OCI-LY3 (cell line): ENCODE measurements at regions not wholly inside any gene's neighbourhood (a gene's known extent, or its start where the extent isn't known, plus 50 kb on each side); places are given as distances from the start of the nearest gene placed in this dataset.

Source experiments
- H2AFZ ChIP-seq: fragments of 200-600, 300-600 bp; shearing (Covaris generic); 2 replicates; pipeline ENCODE4 v1.6.0; 2014; ENCODE audit warnings: antibody characterized with exemption, low read depth, low read length
- H3K27ac ChIP-seq: fragments of 200-600, 300-600 bp; sonication (generic); 2 replicates; pipeline ENCODE4 v1.5.1; 2014; ENCODE audit warnings: mild to moderate bottlenecking, low read length, moderate library complexity, mixed read lengths
- H3K27me3 ChIP-seq: fragments of 200-600, 300-600 bp; sonication (generic); 2 replicates; pipeline ENCODE4 v1.6.1; 2014; ENCODE audit warnings: low read depth, low read length, mixed read lengths
- H3K36me3 ChIP-seq: fragments of 200-600, 300-600 bp; sonication (generic); replicated peaks from 2 replicates; pipeline ENCODE3; 2014; ENCODE audit warnings: low read depth, low read length, mixed read lengths
- H3K4me1 ChIP-seq: fragments of 300-600, 200-600 bp; sonication (generic); 2 replicates; pipeline ENCODE4 v1.6.1; 2014; ENCODE audit warnings: low read length, mixed read lengths
- H3K4me2 ChIP-seq: fragments of 200-600, 300-600 bp; sonication (generic); 2 replicates; pipeline ENCODE4 v1.6.1; 2014; ENCODE audit warnings: low read length, mixed read lengths
- H3K4me3 ChIP-seq: fragments of 300-600, 200-600 bp; sonication (generic); 2 replicates; pipeline ENCODE4 v1.5.1; 2014; ENCODE audit warnings: antibody characterized with exemption, mild to moderate bottlenecking, low read length, moderate library complexity
- H3K79me2 ChIP-seq: fragments of 300-600, 200-600 bp; shearing (Covaris generic); 2 replicates; pipeline ENCODE4 v1.6.1; 2014; ENCODE audit warnings: mild to moderate bottlenecking, low read length, mixed read lengths
- H3K9ac ChIP-seq: fragments of 300-600, 200-600 bp; shearing (Covaris generic); 2 replicates; pipeline ENCODE4 v1.6.0; 2014; ENCODE audit warnings: mild to moderate bottlenecking, low read length, moderate library complexity
- H3K9me3 ChIP-seq: fragments of 200-600, 300-600 bp; shearing (Covaris generic); 2 replicates; pipeline ENCODE4 v1.6.1; 2014; ENCODE audit warnings: low read length, mixed read lengths; ENCODE audit not compliant: insufficient read depth
- H4K20me1 ChIP-seq: fragments of 200-600, 300-600 bp; sonication (generic); 2 replicates; pipeline ENCODE4 v1.6.1; 2016; ENCODE audit warnings: low read length, mixed read lengths; ENCODE audit not compliant: insufficient read depth
- CTCF ChIP-seq: fragments of 200-600, 300-600 bp; sonication (generic); IDR thresholded peaks from 2 replicates; pipeline ENCODE4 v1.5.1; 2014; ENCODE audit warnings: antibody characterized with exemption, low read length, low read depth
- EZH2phosphoT487 ChIP-seq: fragments of 200-600 bp; shearing (Covaris generic); IDR thresholded peaks from 2 replicates; pipeline ENCODE4 v1.6.1; 2018; ENCODE audit warnings: antibody characterized with exemption, mixed run types, low read depth

GRCh38 chrX:128754130-128754529 is 701.9 kb upstream of the ACTRT1 start:
- no peaks in the 10 kb centered on the region for H4K20me1 ChIP-seq
- no peak overlapping the region for H2AFZ ChIP-seq
- H3K4me1 ChIP-seq = peaks cover 5% of the 10 kb centered on the region
- no peaks in the 10 kb centered on the region for H3K79me2 ChIP-seq
- H3K27me3 ChIP-seq = no peaks in the 10 kb centered on the region
- TF ChIP-seq CTCF (no peak), EZH2phosphoT487 (no peak)
- H3K4me3 ChIP-seq = no peak overlapping the region
- H3K36me3 ChIP-seq = no peaks in the 10 kb centered on the region
- no peaks in the 10 kb centered on the region for H3K9me3 ChIP-seq
- H3K27ac ChIP-seq = no peak overlapping the region
- H3K4me2 ChIP-seq = no peak overlapping the region
- no peak overlapping the region for H3K9ac ChIP-seq

GRCh38 chrX:128739539-128739938 is 687.3 kb upstream of the ACTRT1 start:
- H3K27ac ChIP-seq = no peak overlapping the region
- H3K4me1 ChIP-seq = no peaks in the 10 kb centered on the region
- no peaks in the 10 kb centered on the region for H3K27me3 ChIP-seq
- no peak overlapping the region for H3K4me2 ChIP-seq
- H3K79me2 ChIP-seq = no peaks in the 10 kb centered on the region
- H3K36me3 ChIP-seq = no peaks in the 10 kb centered on the region
- no peak overlapping the region for H2AFZ ChIP-seq
- H3K9ac ChIP-seq = no peak overlapping the region
- TF ChIP-seq CTCF (no peak), EZH2phosphoT487 (no peak)
- no peaks in the 10 kb centered on the region for H4K20me1 ChIP-seq
- H3K4me3 ChIP-seq = no peak overlapping the region
- no peaks in the 10 kb centered on the region for H3K9me3 ChIP-seq

GRCh38 chrX:128728943-128729342 is 676.7 kb upstream of the ACTRT1 start:
- Histone ChIP-seq H3K9me3 (no peaks in the 10 kb centered on the region), H3K27me3 (no peaks in the 10 kb centered on the region), H3K79me2 (no peaks in the 10 kb centered on the region), H3K9ac (no peak overlapping the region), H3K27ac (no peak overlapping the region), H3K36me3 (no peaks in the 10 kb centered on the region), H3K4me2 (no peak overlapping the region), H2AFZ (no peak overlapping the region), H3K4me1 (no peaks in the 10 kb centered on the region), H4K20me1 (no peaks in the 10 kb centered on the region), H3K4me3 (no peak overlapping the region)
- TF ChIP-seq CTCF (no peak), EZH2phosphoT487 (no peak)

GRCh38 chrX:128717635-128718578 is 665.7 kb upstream of the ACTRT1 start:
- H3K27me3 ChIP-seq = no peaks in the 10 kb centered on the region
- no peaks in the 10 kb centered on the region for H3K79me2 ChIP-seq
- no peak overlapping the region for H3K9ac ChIP-seq
- TF ChIP-seq CTCF (no peak), EZH2phosphoT487 (no peak)
- H3K4me1 ChIP-seq = no peaks in the 10 kb centered on the region
- no peaks in the 10 kb centered on the region for H4K20me1 ChIP-seq
- H3K4me3 ChIP-seq = no peak overlapping the region
- H3K4me2 ChIP-seq = no peak overlapping the region
- no peak overlapping the region for H2AFZ ChIP-seq
- H3K36me3 ChIP-seq = no peaks in the 10 kb centered on the region
- no peaks in the 10 kb centered on the region for H3K9me3 ChIP-seq
- H3K27ac ChIP-seq = no peak overlapping the region
